Bone marrow (tissue), 2 donors: ENCODE measurements at regions not wholly inside any gene's neighbourhood (a gene's known extent, or its start where the extent isn't known, plus 50 kb on each side); places are given as distances from the start of the nearest gene placed in this dataset.

Experiments
- DNase-seq, 2 donors: peaks; one replicate each; lab custom pipeline; 2025; lab: John Stamatoyannopoulos, UW

- no peak for DNase-seq
These were observed 415.4 kb downstream of the SLITRK5 start for GRCh38 chr13:88086577-88086976.

GRCh38 chr13:88097541-88097940, 426.4 kb downstream of the SLITRK5 start:
- peak in 1 of 2 donors; percentile 78 for DNase-seq

- DNase-seq = no peak
These were observed 432.7 kb downstream of the SLITRK5 start for GRCh38 chr13:88103824-88104223.

- no peak for DNase-seq
These were observed 433.4 kb downstream of the SLITRK5 start for GRCh38 chr13:88104576-88104975.

GRCh38 chr13:88107570-88107969, 436.4 kb downstream of the SLITRK5 start:
- no peak for DNase-seq

GRCh38 chr13:88112526-88112925, 441.4 kb downstream of the SLITRK5 start:
- DNase-seq = peak in 1 of 2 donors; percentile 66

- DNase-seq = no peak
These were observed 444.8 kb downstream of the SLITRK5 start for GRCh38 chr13:88115976-88116375.

GRCh38 chr13:88118952-88119351, 447.8 kb downstream of the SLITRK5 start:
- no peak for DNase-seq

- no peak for DNase-seq
These were observed 453.0 kb downstream of the SLITRK5 start for GRCh38 chr13:88124142-88124541.

GRCh38 chr13:88125055-88125454, 453.9 kb downstream of the SLITRK5 start:
- no peak for DNase-seq

GRCh38 chr13:88136098-88136790, 465.1 kb downstream of the SLITRK5 start:
- no peak for DNase-seq

- DNase-seq = no peak
These were observed 471.5 kb downstream of the SLITRK5 start for GRCh38 chr13:88142653-88143052.

GRCh38 chr13:88144580-88144979, 473.4 kb downstream of the SLITRK5 start:
- no peak for DNase-seq

GRCh38 chr13:88153353-88153752, 482.2 kb downstream of the SLITRK5 start:
- DNase-seq = no peak

GRCh38 chr13:88154001-88154400, 482.8 kb downstream of the SLITRK5 start:
- DNase-seq = no peak

GRCh38 chr13:88162076-88162702, 491.0 kb downstream of the SLITRK5 start:
- no peak for DNase-seq

- no peak for DNase-seq
These were observed 505.1 kb downstream of the SLITRK5 start for GRCh38 chr13:88176231-88176630.

- no peak for DNase-seq
These were observed 512.3 kb downstream of the SLITRK5 start for GRCh38 chr13:88183440-88183839.

GRCh38 chr13:88188986-88189385, 517.8 kb downstream of the SLITRK5 start:
- DNase-seq = no peak

GRCh38 chr13:88189728-88190127, 518.6 kb downstream of the SLITRK5 start:
- DNase-seq = no peak

- no peak for DNase-seq
These were observed 524.9 kb downstream of the SLITRK5 start for GRCh38 chr13:88196106-88196505.

- DNase-seq = no peak
These were observed 546.2 kb downstream of the SLITRK5 start for GRCh38 chr13:88217372-88217771.

- no peak for DNase-seq
These were observed 546.7 kb downstream of the SLITRK5 start for GRCh38 chr13:88217883-88218282.

- DNase-seq = no peak
These were observed 552.8 kb downstream of the SLITRK5 start for GRCh38 chr13:88223958-88224357.
